HG02943 (cell line): ENCODE measurements at regions not wholly inside any gene's neighbourhood (a gene's known extent, or its start where the extent isn't known, plus 50 kb on each side); places are given as distances from the start of the nearest gene placed in this dataset.
"Not testable (repeated sequence)": the region's sequence is repeated elsewhere in the genome, so short reads cannot be mapped to it uniquely, and the experiment has no call there.

Experiments used
- ATAC-seq: cut with Tn5 transposase; IDR thresholded peaks from one replicate; pipeline ENCODE4 v1.9.1; 2021; ENCODE audit warnings: mild to moderate bottlenecking, low read depth, moderate library complexity; ENCODE audit not compliant: unreplicated experiment

- ATAC-seq: no peak
These were observed 416.9 kb downstream of the FRK start for GRCh38 chr6:115643762-115644161.

GRCh38 chr6:115634887-115635286, 425.8 kb downstream of the FRK start:
- ATAC-seq: no peak

- no peak for ATAC-seq
These were observed 426.6 kb downstream of the FRK start for GRCh38 chr6:115634131-115634530.

DNA sequence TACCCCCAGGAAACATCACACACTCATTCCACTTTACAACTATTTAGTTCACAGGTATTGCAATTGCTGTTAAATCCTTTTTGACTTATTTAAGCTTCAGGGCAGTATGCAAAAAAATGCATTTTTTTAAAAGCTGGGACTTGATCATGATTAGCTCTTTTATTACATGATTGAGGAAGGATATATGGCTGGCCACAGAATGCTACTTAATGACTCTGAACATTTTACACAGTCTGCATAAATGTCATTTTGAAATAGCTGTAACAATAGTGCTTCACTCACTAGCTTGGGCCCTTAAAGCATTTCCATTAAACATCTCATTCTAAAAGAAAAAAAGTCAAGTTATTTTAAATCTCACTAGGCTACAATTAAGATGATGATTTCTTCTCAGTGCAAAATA, 429.7 kb downstream of the FRK start:
- ATAC-seq: no peak

DNA sequence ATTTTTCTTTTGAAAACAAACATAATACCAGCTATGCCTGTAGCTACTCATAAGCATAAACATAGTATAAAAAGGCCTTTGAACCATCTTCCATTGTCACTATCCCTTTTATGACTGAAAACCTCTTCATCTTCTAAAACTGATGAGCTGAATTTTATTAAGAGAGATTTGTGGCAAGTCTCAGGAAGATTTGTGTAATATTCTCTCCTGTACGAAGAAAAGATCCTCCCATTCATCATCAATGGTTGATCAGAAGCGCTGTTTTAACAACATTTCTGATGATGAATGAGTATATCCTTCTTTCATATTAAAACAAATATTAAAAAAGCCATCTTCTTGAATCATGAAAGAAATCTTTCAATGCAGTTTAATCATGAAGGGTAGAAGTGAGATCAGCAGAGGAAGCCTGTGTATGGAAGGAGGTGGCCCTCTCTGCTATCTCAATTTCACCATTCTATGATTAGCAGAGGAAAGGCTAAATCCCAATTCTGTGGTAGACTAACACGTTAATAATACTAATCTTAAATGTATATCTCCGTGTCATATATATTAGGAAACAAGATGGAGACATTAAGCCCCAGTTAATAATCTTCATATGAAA, 430.2 kb downstream of the FRK start:
- no peak for ATAC-seq

DNA sequence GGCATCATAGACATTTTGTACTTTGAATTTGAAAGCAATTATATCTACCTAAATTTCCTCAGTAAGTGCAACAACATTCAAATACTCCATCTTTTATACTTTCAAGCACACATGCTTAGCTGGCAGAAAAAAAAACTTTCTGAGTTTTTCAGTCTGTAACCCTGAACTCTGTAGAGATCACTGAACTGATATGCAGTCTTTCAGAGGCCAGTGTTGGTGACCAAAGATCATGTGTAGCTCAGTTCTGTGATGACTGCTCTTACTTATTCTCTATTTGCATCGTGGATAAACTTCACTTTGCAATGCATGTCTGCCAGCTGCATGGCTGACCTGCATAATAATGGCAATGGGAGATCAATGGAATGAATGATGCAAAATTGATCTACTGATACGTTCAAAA, 431.3 kb downstream of the FRK start:
- no peak for ATAC-seq

- ATAC-seq: no peak
These were observed 442.4 kb downstream of the FRK start for GRCh38 chr6:115618256-115618655.

DNA sequence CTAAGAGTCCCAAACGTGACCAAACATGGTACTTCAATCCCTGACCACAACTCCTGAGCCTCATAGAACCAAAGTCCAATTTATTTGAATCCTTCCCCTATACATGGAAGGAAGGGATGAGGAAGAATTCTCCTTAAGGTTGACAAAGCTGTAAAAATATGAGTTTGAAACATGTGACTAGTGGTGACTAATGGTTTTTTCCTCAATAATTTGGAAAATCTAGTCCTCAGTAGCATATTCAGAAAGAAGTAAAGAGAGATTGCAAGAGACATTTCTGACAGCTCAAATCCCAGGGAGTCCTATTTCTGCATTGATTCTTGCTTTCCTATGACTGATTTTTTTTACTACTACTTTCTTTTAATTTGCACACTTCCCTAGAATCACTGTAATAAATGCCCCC, 443.7 kb downstream of the FRK start:
- no peak for ATAC-seq

GRCh38 chr6:115613488-115613887, 447.2 kb downstream of the FRK start:
- no peak for ATAC-seq

DNA sequence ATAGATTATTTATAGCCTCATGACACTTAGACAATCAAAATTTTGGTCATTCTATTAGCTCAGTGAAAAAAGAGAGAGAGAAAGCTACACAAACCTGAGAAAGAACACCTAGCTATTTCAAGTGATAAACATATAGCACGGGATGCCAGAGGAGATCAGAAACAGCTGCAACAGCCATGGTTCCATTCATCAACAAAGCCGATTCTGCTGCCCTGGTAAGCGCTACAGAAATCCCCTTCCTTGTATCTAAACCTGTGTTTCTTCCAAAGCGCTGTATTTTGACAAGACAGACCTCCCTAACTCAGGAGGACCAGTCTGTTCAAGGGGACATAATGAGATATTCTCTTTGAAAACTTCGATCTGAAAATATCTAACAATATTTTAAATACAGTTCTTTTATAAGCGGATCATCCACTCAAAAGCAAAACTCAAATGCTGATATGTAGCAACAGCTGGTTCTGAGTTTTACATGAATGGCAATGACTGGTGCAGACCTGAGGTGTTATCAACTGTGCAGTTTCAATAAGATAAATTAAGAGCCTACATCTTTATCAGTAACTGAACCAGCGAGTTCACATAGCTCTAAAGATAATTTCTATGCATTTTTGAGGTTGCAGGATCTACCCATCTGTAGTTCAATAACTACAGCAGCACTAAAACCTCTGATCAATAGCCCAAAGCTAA, 447.8 kb downstream of the FRK start:
- no peak for ATAC-seq

DNA sequence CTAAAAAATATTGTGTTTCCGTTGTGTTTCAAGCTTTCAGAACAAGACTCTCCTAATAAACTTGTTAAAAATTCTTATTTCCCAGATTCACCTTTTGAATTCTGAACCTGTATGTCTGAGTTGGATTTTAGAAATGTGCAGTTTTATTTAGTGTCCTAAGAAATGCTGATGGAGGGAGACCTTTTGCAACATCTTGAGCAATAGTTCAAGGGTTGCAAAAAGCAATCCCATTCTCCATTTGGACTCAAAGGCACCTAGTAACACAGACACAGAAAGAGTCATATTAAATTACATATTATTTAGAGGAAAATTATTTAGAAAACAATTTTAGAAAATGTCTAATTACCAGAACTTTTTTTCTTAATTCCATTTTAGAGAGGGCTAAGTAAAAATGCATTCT, 448.5 kb downstream of the FRK start:
- no peak for ATAC-seq

DNA sequence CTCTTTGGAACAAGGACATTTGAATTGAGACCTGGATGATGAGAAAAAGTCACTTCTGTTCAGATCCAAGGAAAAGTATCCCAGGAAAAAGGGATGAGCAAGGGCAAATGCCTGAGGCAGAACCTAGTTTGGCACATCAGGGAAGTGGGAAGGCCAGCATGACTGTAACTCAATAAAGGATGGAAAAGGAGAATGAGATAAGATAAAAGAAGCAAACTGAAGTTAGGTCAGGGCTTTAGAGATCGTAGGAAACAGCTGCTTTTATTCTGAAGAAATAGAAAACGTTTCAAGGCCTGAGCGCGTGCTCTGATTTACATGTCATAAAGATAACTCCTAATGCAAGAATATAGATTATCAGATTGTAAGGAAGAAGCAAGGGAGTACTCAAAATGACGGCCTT, 450.0 kb downstream of the FRK start:
- ATAC-seq: no peak

- no peak for ATAC-seq
These were observed 451.6 kb downstream of the FRK start for GRCh38 chr6:115609111-115609510.

DNA sequence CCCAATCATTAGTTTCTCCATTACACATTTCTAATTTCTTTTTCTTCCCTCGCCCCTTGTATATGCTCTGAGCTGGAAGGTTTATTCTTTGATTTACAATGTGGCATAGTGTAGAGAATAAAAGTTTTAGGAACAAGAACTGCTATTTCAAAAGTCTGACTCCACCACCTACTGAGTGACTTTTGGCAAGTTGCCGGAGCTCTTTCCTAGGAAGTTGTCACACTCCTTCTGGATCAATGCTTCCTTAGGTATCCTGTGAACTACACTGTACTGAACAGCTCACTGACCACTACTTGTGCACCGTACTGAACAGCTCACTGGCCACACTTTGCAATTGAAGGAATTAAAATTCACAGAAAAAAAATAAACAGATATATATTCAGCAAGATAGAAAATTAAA, 458.2 kb downstream of the FRK start:
- ATAC-seq: no peak

DNA sequence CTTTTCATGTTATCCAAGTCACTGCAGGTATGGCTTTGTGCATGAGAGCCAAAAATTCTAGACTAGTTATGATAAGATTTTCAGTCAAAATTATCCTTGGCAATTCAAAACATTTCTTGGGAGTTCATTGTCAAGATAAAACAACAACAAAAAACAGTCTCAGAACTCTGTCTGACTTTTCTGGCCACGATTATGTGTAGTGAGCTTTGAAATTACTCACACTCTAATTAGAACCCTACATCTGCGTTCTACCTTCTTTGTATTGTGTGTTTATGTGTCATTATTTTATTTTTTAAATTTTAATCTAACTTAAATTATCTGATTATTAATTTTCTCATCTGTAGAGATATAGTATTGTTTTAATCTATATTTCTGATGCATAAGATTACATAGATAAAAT, 459.2 kb downstream of the FRK start:
- no peak for ATAC-seq

GRCh38 chr6:115601064-115601463, 459.6 kb downstream of the FRK start:
- ATAC-seq: no peak

GRCh38 chr6:115594891-115595290, 465.8 kb downstream of the FRK start:
- no peak for ATAC-seq

DNA sequence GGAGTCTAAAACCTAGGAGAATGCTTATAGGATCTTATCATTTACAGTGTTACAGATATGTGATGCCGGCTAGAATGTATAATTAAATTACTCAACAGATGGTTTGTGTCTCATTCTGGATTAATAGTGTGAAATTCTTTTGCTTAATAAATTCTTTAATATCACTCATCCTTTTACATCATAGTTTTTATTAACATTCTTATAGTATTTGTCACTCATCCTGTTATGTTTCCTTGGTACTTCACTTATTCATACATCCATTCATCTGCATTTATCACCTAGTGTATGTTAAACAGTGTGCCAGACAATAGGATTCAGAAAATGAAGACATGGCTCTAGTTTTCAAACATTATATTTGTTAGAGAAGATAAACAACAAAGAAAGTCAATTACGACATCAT, 468.7 kb downstream of the FRK start:
- ATAC-seq: no peak

- not testable (repeated sequence) for ATAC-seq
These were observed 471.6 kb downstream of the FRK start for GRCh38 chr6:115589072-115589471.

- ATAC-seq: no peak
These were observed 477.4 kb downstream of the FRK start for GRCh38 chr6:115583290-115583689.

- ATAC-seq: no peak
These were observed 478.3 kb downstream of the FRK start for GRCh38 chr6:115582386-115582785.

GRCh38 chr6:115579565-115579964, 481.1 kb downstream of the FRK start:
- not testable (repeated sequence) for ATAC-seq

- no peak for ATAC-seq
These were observed 483.4 kb downstream of the FRK start for GRCh38 chr6:115577270-115577669.
